GM12878 (cell line): ENCODE measurements at regions not wholly inside any gene's neighbourhood (a gene's known extent, or its start where the extent isn't known, plus 50 kb on each side); places are given as distances from the start of the nearest gene placed in this dataset.

Experiments used
- ATAC-seq: fragments of 200-7000 bp; cut with Tn5 transposase; 3 replicates; pipeline ENCODE4 v1.9.1; 2020; ENCODE audit warnings: mild to moderate bottlenecking, moderate library complexity
- BruUV-seq: library from RNA; stranded (reverse); fragments of 400-500 nt; replicated peaks from 2 replicates; lab custom pipeline; 2021; lab: Mats Ljungman, UMichigan
- CTCF ChIA-PET: fragments of 300-600 bp; sonication (Branson Sonifier 250); formaldehyde crosslinking; extraction: SDS; loops from one replicate; lab custom pipeline; 2021; ENCODE audit warnings: inconsistent platforms; lab: Yijun Ruan, JAX
- POLR2A ChIA-PET: fragments of 350-600 bp; formaldehyde crosslinking; extraction: SDS; loops from one replicate; lab custom pipeline; 2021; ENCODE audit warnings: inconsistent platforms; lab: Charles Lee
- RAD21 ChIA-PET: fragments of 300-600 bp; sonication (Branson Sonifier 250); formaldehyde crosslinking; loops from one replicate; lab custom pipeline; 2023; ENCODE audit warnings: antibody characterized with exemption; ENCODE audit not compliant: unreplicated experiment; lab: Charles Lee
- SMC1A ChIA-PET: fragments of 300-600 bp; sonication (Branson Sonifier 250); formaldehyde crosslinking; loops from one replicate; lab custom pipeline; 2023; ENCODE audit not compliant: unreplicated experiment, uncharacterized antibody; lab: Charles Lee
- DNase-seq: peaks from one replicate; pipeline ENCODE4 v3.0.0-alpha.2; 2011; ENCODE audit warnings: low read depth, low spot score
- FAIRE-seq: peaks from 3 replicates; lab custom pipeline; 2011; peaks lifted over from hg19 to GRCh38; lab: Jason Lieb, UNC
- H2AFZ ChIP-seq: 2 replicates; pipeline ENCODE4 v1.6.0; 2011; ENCODE audit warnings: low read depth, low read length, control low read depth; ENCODE audit not compliant: control insufficient read depth
- H3K27ac ChIP-seq: 2 replicates; pipeline ENCODE4 v1.5.1; 2011; ENCODE audit warnings: control low read depth; ENCODE audit not compliant: control insufficient read depth, insufficient read depth
- H3K27me3 ChIP-seq, 2 experiments: replicated peaks in 1 of 2; 2 replicates each; pipeline versions ENCODE4 v1.6.0 to v1.6.1; 2011; ENCODE audit warnings: low read length in 1 of 2; ENCODE audit not compliant: control insufficient read depth in 2 of 2, insufficient read depth in 2 of 2
- H3K36me3 ChIP-seq, 2 experiments: 2 replicates each; pipeline ENCODE4 v1.5.1; 2011; ENCODE audit warnings: low read length in 1 of 2; ENCODE audit not compliant: control insufficient read depth in 2 of 2, insufficient read depth in 2 of 2
- H3K4me1 ChIP-seq: 2 replicates; pipeline ENCODE4 v1.6.1; 2011; ENCODE audit warnings: mild to moderate bottlenecking, low read length, moderate library complexity, mixed read lengths; ENCODE audit not compliant: control insufficient read depth, insufficient read depth
- H3K4me2 ChIP-seq: 2 replicates; pipeline ENCODE4 v1.6.0; 2011; ENCODE audit warnings: control low read depth; ENCODE audit not compliant: control insufficient read depth, insufficient read depth
- H3K4me3 ChIP-seq: fragments of 200-600 bp; sonication (generic); 2 replicates; pipeline ENCODE4 v1.5.1; 2016
- H3K79me2 ChIP-seq: 2 replicates; pipeline ENCODE4 v1.6.0; 2011; ENCODE audit warnings: low read length; ENCODE audit not compliant: control insufficient read depth, insufficient read depth
- H3K9ac ChIP-seq: 2 replicates; pipeline ENCODE4 v1.8.0; 2011; ENCODE audit warnings: low read length, control low read depth, mixed read lengths; ENCODE audit not compliant: control insufficient read depth, insufficient read depth
- H3K9me3 ChIP-seq: replicated peaks from 3 replicates; pipeline ENCODE4 v1.5.1; 2011; ENCODE audit warnings: mild to moderate bottlenecking, low read length; ENCODE audit not compliant: control insufficient read depth, insufficient read depth
- H4K20me1 ChIP-seq: 2 replicates; pipeline ENCODE4 v1.6.0; 2011; ENCODE audit not compliant: control insufficient read depth, insufficient read depth
- CHD1 ChIP-seq: IDR thresholded peaks from 2 replicates; pipeline ENCODE4 v1.6.1; 2012; ENCODE audit warnings: low read depth, low read length, improper control_type of control experiment
- DPF2 ChIP-seq: fragments of 450-650 bp; IDR thresholded peaks from 2 replicates; pipeline ENCODE4 v1.6.1; 2017; ENCODE audit warnings: mild to moderate bottlenecking
- EED ChIP-seq: sonication (generic); IDR thresholded peaks from 2 replicates; pipeline ENCODE4 v1.6.1; 2016; ENCODE audit warnings: antibody characterized with exemption, low read depth
- FOXK2 ChIP-seq: fragments of 450-650 bp; IDR thresholded peaks from 2 replicates; pipeline ENCODE4 v1.6.1; 2017; ENCODE audit warnings: mild to moderate bottlenecking, moderate library complexity
- HCFC1 ChIP-seq: fragments of 150-350 bp; IDR thresholded peaks from 2 replicates; pipeline ENCODE4 v1.6.1; 2014; ENCODE audit warnings: low read length
- KDM1A ChIP-seq: fragments of 200-600 bp; sonication (generic); IDR thresholded peaks from 2 replicates; pipeline ENCODE4 v1.6.1; 2016; ENCODE audit warnings: borderline replicate concordance
- NR2C2 ChIP-seq: IDR thresholded peaks from 2 replicates; pipeline ENCODE4 v1.6.1; 2011; ENCODE audit warnings: borderline replicate concordance, low read depth; ENCODE audit not compliant: control insufficient read depth, insufficient read length
- NR2F1 ChIP-seq: fragments of 450-650 bp; conservative IDR thresholded peaks from 2 replicates; pipeline ENCODE4 v1.6.1; 2017; ENCODE audit warnings: mild to moderate bottlenecking
- PAX8 ChIP-seq: fragments of 450-650 bp; IDR thresholded peaks from 2 replicates; pipeline ENCODE4 v1.6.1; 2017; ENCODE audit warnings: mild to moderate bottlenecking, moderate library complexity
- RB1 ChIP-seq: fragments of 450-650 bp; formaldehyde crosslinking; IDR thresholded peaks from 2 replicates; pipeline ENCODE4 v1.6.1; 2017; ENCODE audit warnings: mild to moderate bottlenecking, borderline replicate concordance
- RFX5 ChIP-seq: IDR thresholded peaks from 2 replicates; pipeline ENCODE4 v1.6.1; 2011; ENCODE audit warnings: low read depth, low read length, improper control_type of control experiment
- SMAD1 ChIP-seq: fragments of 450-650 bp; IDR thresholded peaks from 2 replicates; pipeline ENCODE4 v1.6.1; 2018; ENCODE audit warnings: mild to moderate bottlenecking, low read depth; ENCODE audit not compliant: partially characterized antibody
- SMARCA5 ChIP-seq: fragments of 450-650 bp; IDR thresholded peaks from 2 replicates; pipeline ENCODE4 v1.6.1; 2017; ENCODE audit warnings: mild to moderate bottlenecking
- TARDBP ChIP-seq: IDR thresholded peaks from 2 replicates; pipeline ENCODE4 v1.6.1; 2016; ENCODE audit warnings: borderline replicate concordance
- TCF3 ChIP-seq: IDR thresholded peaks from 2 replicates; pipeline ENCODE4 v1.6.1; 2012; ENCODE audit warnings: low read depth, mild to moderate bottlenecking, low read length, borderline replicate concordance; ENCODE audit not compliant: insufficient read depth
- TCF7 ChIP-seq: IDR thresholded peaks from 2 replicates; pipeline ENCODE4 v1.6.1; 2014; ENCODE audit warnings: antibody characterized with exemption, borderline replicate concordance
- ZNF24 ChIP-seq: fragments of 450-650 bp; IDR thresholded peaks from 2 replicates; pipeline ENCODE4 v1.6.1; 2017; ENCODE audit warnings: antibody characterized with exemption, mild to moderate bottlenecking
- ZZZ3 ChIP-seq: IDR thresholded peaks from 2 replicates; pipeline ENCODE4 v1.6.1; 2011; ENCODE audit warnings: low read depth; ENCODE audit not compliant: control insufficient read depth, insufficient read length
- WGBS: methylation state at CpG from one replicate; pipeline ENCODE4 v1.1.6; 2016; ENCODE audit warnings: low lambda C conversion rate; ENCODE audit not compliant: insufficient replicate concordance, insufficient coverage; ENCODE audit errors: missing lambda C conversion rate; 5-methylcytosine and 5-hydroxymethylcytosine counted together
- in situ Hi-C: fragments of 300-500 bp; cut with MboI; formaldehyde crosslinking; loops from 9 replicates; pipeline ENCODE4 v1.14.3; 2018; ENCODE audit warnings: mixed read lengths
- intact Hi-C: fragments of 100-400 bp; cut with micrococcal nuclease; formaldehyde crosslinking; loops from one replicate; pipeline ENCODE4 v1.14.2; 2022; ENCODE audit not compliant: unreplicated experiment
- TF ChIP-seq, protein P1 (sequence below): IDR thresholded peaks from 2 replicates; pipeline ENCODE4 v1.6.1; 2011; ENCODE audit warnings: low read depth, low read length, improper control_type of control experiment, borderline replicate concordance

DNA sequence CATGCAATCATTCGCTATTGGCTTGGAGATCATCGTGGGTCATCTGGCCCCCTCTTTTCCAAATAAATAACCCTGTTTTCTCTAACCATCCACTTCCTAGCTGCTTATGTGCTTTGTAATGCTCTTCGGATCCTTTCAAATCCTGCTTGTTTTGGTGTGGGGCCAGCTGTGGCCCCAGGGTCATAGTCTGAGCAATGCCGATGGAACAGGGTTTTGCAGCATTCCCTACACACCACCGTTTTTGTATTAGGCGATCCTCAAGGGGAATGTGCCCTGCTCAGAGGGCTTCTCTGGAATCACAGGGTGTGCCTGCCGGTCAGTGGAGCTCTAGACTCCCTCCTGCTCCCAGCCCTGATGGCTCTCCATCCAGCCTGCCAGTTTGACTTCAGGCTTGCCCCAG is 78.1 kb upstream of the NRXN3 start:
- H3K9ac ChIP-seq: no peak overlapping the region
- no peaks in the 10 kb centered on the region for H3K79me2 ChIP-seq
- no peak overlapping the region for H3K27ac ChIP-seq
- 13% methylated on average over 7 of the region's 7 CpGs for WGBS
- DNase-seq (no peak), ATAC-seq (no peak), FAIRE-seq (no peak)
- no peaks in the 10 kb centered on the region for H3K4me1 ChIP-seq
- in situ Hi-C loops: no loop called here
- H3K4me3 ChIP-seq: no peak overlapping the region
- no peaks in the 10 kb centered on the region for H3K9me3 ChIP-seq
- POLR2A ChIA-PET: no interaction called here
- no peak overlapping the region for H2AFZ ChIP-seq
- H4K20me1 ChIP-seq: no peaks in the 10 kb centered on the region
- H3K27me3 ChIP-seq: peaks cover 8% of the 10 kb centered on the region in 2 experiments
- CTCF ChIA-PET: no interaction called here
- H3K4me2 ChIP-seq: no peak overlapping the region
- RAD21 ChIA-PET: no interaction called here
- intact Hi-C loops: no loop called here
- no peaks in the 10 kb centered on the region for H3K36me3 ChIP-seq
- no TSS peak for BruUV-seq
- SMC1A ChIA-PET: no interaction called here
- TF ChIP-seq KDM1A: no peak
- TF ChIP-seq, protein P1, sequence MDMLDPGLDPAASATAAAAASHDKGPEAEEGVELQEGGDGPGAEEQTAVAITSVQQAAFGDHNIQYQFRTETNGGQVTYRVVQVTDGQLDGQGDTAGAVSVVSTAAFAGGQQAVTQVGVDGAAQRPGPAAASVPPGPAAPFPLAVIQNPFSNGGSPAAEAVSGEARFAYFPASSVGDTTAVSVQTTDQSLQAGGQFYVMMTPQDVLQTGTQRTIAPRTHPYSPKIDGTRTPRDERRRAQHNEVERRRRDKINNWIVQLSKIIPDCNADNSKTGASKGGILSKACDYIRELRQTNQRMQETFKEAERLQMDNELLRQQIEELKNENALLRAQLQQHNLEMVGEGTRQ: no peak
- no peak for TF ChIP-seq RB1
- TF ChIP-seq ZNF24: no peak
- no peak for TF ChIP-seq FOXK2
- no peak for TF ChIP-seq TCF3
- TF ChIP-seq HCFC1: no peak
- TF ChIP-seq TCF7: no peak
- no peak for TF ChIP-seq TARDBP
- TF ChIP-seq ZZZ3: no peak
- no peak for TF ChIP-seq SMAD1
- TF ChIP-seq RFX5: no peak
- no peak for TF ChIP-seq EED
- no peak for TF ChIP-seq SMARCA5
- TF ChIP-seq NR2F1: no peak
- no peak for TF ChIP-seq DPF2
- TF ChIP-seq CHD1: no peak
- TF ChIP-seq NR2C2: no peak
- TF ChIP-seq PAX8: no peak
